ENCODE measurements at regions not wholly inside any gene's neighbourhood (a gene's known extent, or its start where the extent isn't known, plus 50 kb on each side); places are given as distances from the start of the nearest gene placed in this dataset.

- no peak for TF ChIP-seq CTCF (IDR thresholded peaks at IDR 0.05)
- no peak for TF ChIP-seq POLR2A (IDR thresholded peaks at IDR 0.05)
- no peak for TF ChIP-seq POLR2AphosphoS5 (IDR thresholded peaks at IDR 0.05)
Measured at GRCh38 chr7:142511374-142511773, 237.9 kb upstream of the PRSS1 start.

Data from breast epithelium (tissue), 3 donors.